ENCODE measurements at regions not wholly inside any gene's neighbourhood (a gene's known extent, or its start where the extent isn't known, plus 50 kb on each side); places are given as distances from the start of the nearest gene placed in this dataset.

- DNase-seq, result no peak
Observed at GRCh38 chr14:84533181-84533725, 996.7 kb upstream of the FLRT2 start.

GRCh38 chr14:84533791-84534190, 996.2 kb upstream of the FLRT2 start:
- DNase-seq, result no peak

- no peak for DNase-seq
Observed at GRCh38 chr14:84535484-84535883, 994.5 kb upstream of the FLRT2 start.

GRCh38 chr14:84535976-84536375, 994.0 kb upstream of the FLRT2 start:
- DNase-seq, result no peak

- no peak for DNase-seq
Observed at GRCh38 chr14:84541018-84541417, 988.9 kb upstream of the FLRT2 start.

GRCh38 chr14:84543859-84544258, 986.1 kb upstream of the FLRT2 start:
- no peak for DNase-seq

- no peak for DNase-seq
Observed at GRCh38 chr14:84544486-84545131, 985.3 kb upstream of the FLRT2 start.

GRCh38 chr14:84546236-84546635, 983.7 kb upstream of the FLRT2 start:
- DNase-seq, result no peak

GRCh38 chr14:84554136-84554535, 975.8 kb upstream of the FLRT2 start:
- DNase-seq, result no peak

- no peak for DNase-seq
Observed at GRCh38 chr14:84555493-84555892, 974.5 kb upstream of the FLRT2 start.

- DNase-seq, result no peak
Observed at GRCh38 chr14:84566109-84566508, 963.8 kb upstream of the FLRT2 start.

GRCh38 chr14:84575681-84576080, 954.3 kb upstream of the FLRT2 start:
- no peak for DNase-seq

- no peak for DNase-seq
Observed at GRCh38 chr14:84579292-84579691, 950.7 kb upstream of the FLRT2 start.

GRCh38 chr14:84581041-84581440, 948.9 kb upstream of the FLRT2 start:
- no peak for DNase-seq

GRCh38 chr14:84584511-84584910, 945.4 kb upstream of the FLRT2 start:
- no peak for DNase-seq

GRCh38 chr14:84591827-84592445, 938.0 kb upstream of the FLRT2 start:
- DNase-seq, result no peak

- no peak for DNase-seq
Observed at GRCh38 chr14:84592770-84593169, 937.2 kb upstream of the FLRT2 start.

- no peak for DNase-seq
Observed at GRCh38 chr14:84610086-84610485, 919.9 kb upstream of the FLRT2 start.

- DNase-seq, result no peak
Observed at GRCh38 chr14:84622357-84622756, 907.6 kb upstream of the FLRT2 start.

GRCh38 chr14:84643446-84643845, 886.5 kb upstream of the FLRT2 start:
- no peak for DNase-seq

GRCh38 chr14:84646786-84647500, 883.0 kb upstream of the FLRT2 start:
- no peak for DNase-seq

GRCh38 chr14:84655014-84655413, 874.9 kb upstream of the FLRT2 start:
- DNase-seq, result no peak

- no peak for DNase-seq
Observed at GRCh38 chr14:84657911-84658310, 872.0 kb upstream of the FLRT2 start.

- DNase-seq, result no peak
Observed at GRCh38 chr14:84670796-84671195, 859.1 kb upstream of the FLRT2 start.
